Endothelial cell of umbilical vein (primary cell): ENCODE measurements at regions not wholly inside any gene's neighbourhood (a gene's known extent, or its start where the extent isn't known, plus 50 kb on each side); places are given as distances from the start of the nearest gene placed in this dataset.

Experiments used
- BruUV-seq: library from RNA; stranded (reverse); fragments of 400-500 nt; replicated peaks from 2 replicates; lab custom pipeline; 2021; lab: Mats Ljungman, UMichigan
- CTCF ChIA-PET: fragments of 300-600, 350-600 bp; sonication (Branson Sonifier 250); formaldehyde crosslinking; loops from one replicate; lab custom pipeline; 2021; ENCODE audit warnings: antibody characterized with exemption, inconsistent platforms; lab: Charles Lee
- POLR2A ChIA-PET: fragments of 300-600, 350-600 bp; sonication (Branson Sonifier 250); formaldehyde crosslinking; loops from one replicate; lab custom pipeline; 2021; ENCODE audit warnings: antibody characterized with exemption, inconsistent platforms; lab: Charles Lee
- DNase-seq: peaks from one replicate; pipeline ENCODE4 v3.0.0-alpha.2; 2011; ENCODE audit warnings: low read depth, low spot score
- FAIRE-seq: peaks from 2 replicates; lab custom pipeline; 2011; peaks lifted over from hg19 to GRCh38; lab: Jason Lieb, UNC
- H2AFZ ChIP-seq: 2 replicates; pipeline ENCODE4 v1.6.0; 2012; ENCODE audit warnings: low read depth, low read length, control low read depth, inconsistent platforms
- H3K27ac ChIP-seq: 2 replicates; pipeline ENCODE4 v1.5.1; 2011; ENCODE audit warnings: low read depth, mild to moderate bottlenecking, control low read depth, low read length, moderate library complexity; ENCODE audit not compliant: insufficient read depth
- H3K27me3 ChIP-seq, 2 experiments: 2 replicates each; pipeline versions ENCODE4 v1.6.0 to v1.6.1; 2011; ENCODE audit warnings: low read length in 2 of 2, mixed read lengths in 1 of 2; ENCODE audit not compliant: control insufficient read depth in 2 of 2, insufficient read depth in 2 of 2
- H3K36me3 ChIP-seq, 2 experiments: 2 replicates in 1 of 2; 3 replicates in 1 of 2; pipeline ENCODE4 v1.5.1; 2011; ENCODE audit warnings: low read length in 2 of 2, mild to moderate bottlenecking in 1 of 2, moderate library complexity in 1 of 2; ENCODE audit not compliant: control insufficient read depth in 2 of 2, insufficient read depth in 2 of 2; ENCODE audit errors: extremely low read depth in 1 of 2
- H3K4me1 ChIP-seq: 3 replicates; pipeline ENCODE4 v1.5.1; 2011; ENCODE audit warnings: mild to moderate bottlenecking, low read length; ENCODE audit not compliant: control insufficient read depth, insufficient read depth; ENCODE audit errors: extremely low read depth
- H3K4me2 ChIP-seq: 2 replicates; pipeline ENCODE4 v1.6.1; 2011; ENCODE audit warnings: low read length, control low read depth, mixed read lengths; ENCODE audit not compliant: insufficient read depth
- H3K4me3 ChIP-seq, 3 experiments: fragments of 200-600 bp in 1 of 3; sonication (generic), shearing (Covaris generic) in 1 of 3; replicated peaks in 1 of 3; 2 replicates each; pipeline ENCODE4 v1.5.1; 2011 to 2016; ENCODE audit warnings: control low read depth in 3 of 3, low read length in 3 of 3, mild to moderate bottlenecking in 2 of 3, inconsistent platforms in 1 of 3, low read depth in 1 of 3, moderate library complexity in 1 of 3; ENCODE audit not compliant: insufficient read depth in 1 of 3
- H3K79me2 ChIP-seq: 2 replicates; pipeline ENCODE4 v1.6.0; 2012; ENCODE audit warnings: low read length, inconsistent platforms; ENCODE audit not compliant: control insufficient read depth, insufficient read depth
- H3K9ac ChIP-seq: replicated peaks from 2 replicates; pipeline ENCODE3; 2011; ENCODE audit warnings: low read length, control low read depth; ENCODE audit not compliant: insufficient read depth; ENCODE audit errors: extremely low read depth
- H3K9me1 ChIP-seq: replicated peaks from 3 replicates; pipeline ENCODE4 v1.6.0; 2011; ENCODE audit warnings: mild to moderate bottlenecking, low read length; ENCODE audit not compliant: control insufficient read depth, insufficient read depth; ENCODE audit errors: extremely low read depth
- H3K9me3 ChIP-seq: replicated peaks from 2 replicates; pipeline ENCODE4 v1.5.1; 2012; ENCODE audit warnings: low read length, inconsistent platforms; ENCODE audit not compliant: control insufficient read depth, insufficient read depth
- H4K20me1 ChIP-seq: replicated peaks from 2 replicates; pipeline ENCODE3; 2011; ENCODE audit warnings: mild to moderate bottlenecking, low read length; ENCODE audit not compliant: control insufficient read depth, insufficient read depth; ENCODE audit errors: extremely low read depth
- FOS ChIP-seq: IDR thresholded peaks from 2 replicates; pipeline ENCODE4 v1.6.1; 2011; ENCODE audit warnings: mild to moderate bottlenecking, low read length, moderate library complexity, borderline replicate concordance; ENCODE audit not compliant: insufficient read depth
- GATA2 ChIP-seq: IDR thresholded peaks from 2 replicates; pipeline ENCODE4 v1.7.0; 2011; ENCODE audit warnings: low read depth, mild to moderate bottlenecking, moderate library complexity, mixed read lengths, low read length; ENCODE audit not compliant: insufficient read length, insufficient read depth
- POLR2A ChIP-seq: IDR thresholded peaks from 2 replicates; pipeline ENCODE4 v1.6.1; 2012; ENCODE audit warnings: low read depth, mild to moderate bottlenecking, control low read depth, low read length
- dilution Hi-C: fragments of 300-500 bp; cut with MboI; formaldehyde crosslinking; loops from one replicate; pipeline ENCODE4 v1.15.0; 2019; ENCODE audit warnings: low sequenced_read_pairs; ENCODE audit not compliant: extremely low pct_ligation_motif_present
- intact Hi-C: fragments of 100-400 bp; cut with micrococcal nuclease; formaldehyde crosslinking; loops from one replicate; pipeline ENCODE4 v1.10.0; 2022
- TF ChIP-seq, protein P1 (sequence below), 2 donors: IDR thresholded peaks; 1 replicate in 1 of 2; 2 replicates in 1 of 2; pipeline ENCODE4 v1.5.1; 2011; ENCODE audit warnings: low read length in 2 of 2, mild to moderate bottlenecking in 2 of 2, moderate library complexity in 2 of 2, control low read depth in 1 of 2, inconsistent platforms in 1 of 2, low read depth in 1 of 2; ENCODE audit not compliant: insufficient read depth in 1 of 2; ENCODE audit errors: extremely low read depth in 1 of 2

- H3K79me2 ChIP-seq = no peaks in the 10 kb centered on the region
- no peaks in the 10 kb centered on the region for H3K36me3 ChIP-seq
- no peak overlapping the region for H2AFZ ChIP-seq
- POLR2A ChIA-PET = no interaction called here
- TF ChIP-seq GATA2 = no peak
- TF ChIP-seq, protein P1, sequence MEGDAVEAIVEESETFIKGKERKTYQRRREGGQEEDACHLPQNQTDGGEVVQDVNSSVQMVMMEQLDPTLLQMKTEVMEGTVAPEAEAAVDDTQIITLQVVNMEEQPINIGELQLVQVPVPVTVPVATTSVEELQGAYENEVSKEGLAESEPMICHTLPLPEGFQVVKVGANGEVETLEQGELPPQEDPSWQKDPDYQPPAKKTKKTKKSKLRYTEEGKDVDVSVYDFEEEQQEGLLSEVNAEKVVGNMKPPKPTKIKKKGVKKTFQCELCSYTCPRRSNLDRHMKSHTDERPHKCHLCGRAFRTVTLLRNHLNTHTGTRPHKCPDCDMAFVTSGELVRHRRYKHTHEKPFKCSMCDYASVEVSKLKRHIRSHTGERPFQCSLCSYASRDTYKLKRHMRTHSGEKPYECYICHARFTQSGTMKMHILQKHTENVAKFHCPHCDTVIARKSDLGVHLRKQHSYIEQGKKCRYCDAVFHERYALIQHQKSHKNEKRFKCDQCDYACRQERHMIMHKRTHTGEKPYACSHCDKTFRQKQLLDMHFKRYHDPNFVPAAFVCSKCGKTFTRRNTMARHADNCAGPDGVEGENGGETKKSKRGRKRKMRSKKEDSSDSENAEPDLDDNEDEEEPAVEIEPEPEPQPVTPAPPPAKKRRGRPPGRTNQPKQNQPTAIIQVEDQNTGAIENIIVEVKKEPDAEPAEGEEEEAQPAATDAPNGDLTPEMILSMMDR (IDR thresholded peaks at IDR 0.05; ENCODE audit: extremely low read depth in 1 of 2, insufficient read depth in 1 of 2, low read depth in 1 of 2, low read length in 2 of 2) = no peak
- TF ChIP-seq POLR2A = no peak
- H3K4me3 ChIP-seq = no peak overlapping the region
- intact Hi-C loops = no loop called here
- H3K9ac ChIP-seq = no peak overlapping the region
- CTCF ChIA-PET = interaction anchor here (0.7 to 1.5 kb wide), 3 partner anchors 18 to 296 kb away, joined by 3 to 7 read pairs (median 3); no protein-coding TSS in a partner anchor
- no peak overlapping the region for H3K4me2 ChIP-seq
- no peaks in the 10 kb centered on the region for H3K9me3 ChIP-seq
- H4K20me1 ChIP-seq = no peaks in the 10 kb centered on the region
- FAIRE-seq = no peak
- dilution Hi-C loops = no loop called here
- peaks cover 0 to 4% of the 10 kb centered on the region in 2 experiments for H3K27me3 ChIP-seq
- no TSS peak for BruUV-seq
- no peak overlapping the region for H3K27ac ChIP-seq
- no peaks in the 10 kb centered on the region for H3K9me1 ChIP-seq
- no peak for DNase-seq
- H3K4me1 ChIP-seq = no peaks in the 10 kb centered on the region
Observed at GRCh38 chr3:64327100-64327804, 102.0 kb upstream of the PRICKLE2 start.

DNA sequence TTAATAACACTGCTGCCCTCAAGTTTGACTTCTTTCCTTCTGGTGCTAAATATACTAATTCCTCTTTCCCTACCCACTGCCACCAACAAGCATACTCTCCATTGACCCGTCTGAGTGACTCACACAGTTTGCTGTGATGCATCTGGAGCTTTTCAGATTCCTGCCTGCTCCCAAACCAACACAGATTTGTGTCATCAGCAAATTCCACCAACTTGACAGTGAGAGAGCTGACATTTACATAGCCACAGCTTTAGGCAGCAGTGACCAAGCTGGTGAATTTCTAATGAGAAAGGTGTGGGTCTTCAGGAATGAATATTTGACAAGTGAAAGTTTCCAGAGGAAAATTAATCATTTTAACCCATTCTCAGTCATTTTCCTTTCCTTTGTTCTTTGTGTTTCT is 96.5 kb upstream of the PRICKLE2 start:
- ChIA-PET POLR2A (no interaction called here), CTCF (interaction anchor here (0.9 to 1.5 kb wide), 4 partner anchors 12 to 78 kb away, joined by 3 to 5 read pairs (median 3); no protein-coding TSS in a partner anchor)
- peak; percentile 22 for TF ChIP-seq FOS
- no peak for TF ChIP-seq POLR2A
- no peaks in the 10 kb centered on the region for H3K4me1 ChIP-seq
- H3K4me3 ChIP-seq = no peak overlapping the region
- no peak overlapping the region for H2AFZ ChIP-seq
- no peaks in the 10 kb centered on the region for H3K79me2 ChIP-seq
- H3K9me3 ChIP-seq = no peaks in the 10 kb centered on the region
- no peak overlapping the region for H3K9ac ChIP-seq
- no peaks in the 10 kb centered on the region for H4K20me1 ChIP-seq
- H3K27me3 ChIP-seq = peaks cover 0 to 3% of the 10 kb centered on the region in 2 experiments
- H3K4me2 ChIP-seq = no peak overlapping the region
- no TSS peak for BruUV-seq
- no peaks in the 10 kb centered on the region for H3K36me3 ChIP-seq
- no peak overlapping the region for H3K27ac ChIP-seq
- FAIRE-seq = peak; percentile 55
- intact Hi-C loops (loop anchor here (5.0 kb wide), 1 partner anchor 76 kb away; no protein-coding TSS in a partner anchor), dilution Hi-C loops (no loop called here)
- H3K9me1 ChIP-seq = no peaks in the 10 kb centered on the region
- DNase-seq = no peak
